T-helper 9 cell (primary cell): ENCODE measurements at regions not wholly inside any gene's neighbourhood (a gene's known extent, or its start where the extent isn't known, plus 50 kb on each side); places are given as distances from the start of the nearest gene placed in this dataset.

Source experiments
- DNase-seq: peaks from one replicate; pipeline ENCODE4 v3.0.0-alpha.2; 2020

- no peak for DNase-seq
Observed at GRCh38 chr6:169044381-169045230, 209.0 kb downstream of the THBS2 start.

GRCh38 chr6:169042061-169042460 lies 211.6 kb downstream of the THBS2 start:
- no peak for DNase-seq

GRCh38 chr6:169041078-169041477 lies 212.6 kb downstream of the THBS2 start:
- DNase-seq: no peak

- DNase-seq: no peak
Observed at GRCh38 chr6:169038691-169039090, 215.0 kb downstream of the THBS2 start.

GRCh38 chr6:169035385-169036240 lies 218.0 kb downstream of the THBS2 start:
- no peak for DNase-seq

- no peak for DNase-seq
Observed at GRCh38 chr6:169034516-169035167, 219.0 kb downstream of the THBS2 start.

- no peak for DNase-seq
Observed at GRCh38 chr6:169029861-169030260, 223.8 kb downstream of the THBS2 start.

- DNase-seq: no peak
Observed at GRCh38 chr6:169028343-169028742, 225.3 kb downstream of the THBS2 start.

GRCh38 chr6:169026175-169026574 lies 227.5 kb downstream of the THBS2 start:
- DNase-seq: no peak

GRCh38 chr6:169024047-169024660 lies 229.5 kb downstream of the THBS2 start:
- DNase-seq: no peak

GRCh38 chr6:169023161-169023874 lies 230.3 kb downstream of the THBS2 start:
- DNase-seq: no peak

GRCh38 chr6:169022079-169022478 lies 231.6 kb downstream of the THBS2 start:
- DNase-seq: no peak

GRCh38 chr6:169020821-169021220 lies 232.8 kb downstream of the THBS2 start:
- DNase-seq: no peak

GRCh38 chr6:169019727-169020491 lies 233.7 kb downstream of the THBS2 start:
- DNase-seq: no peak

GRCh38 chr6:169019111-169019510 lies 234.5 kb downstream of the THBS2 start:
- DNase-seq: no peak

- no peak for DNase-seq
Observed at GRCh38 chr6:169016758-169017157, 236.9 kb downstream of the THBS2 start.

GRCh38 chr6:169014211-169015197 lies 239.1 kb downstream of the THBS2 start:
- DNase-seq: no peak

- DNase-seq: no peak
Observed at GRCh38 chr6:169009628-169010027, 244.0 kb downstream of the THBS2 start.

GRCh38 chr6:169008641-169009257 lies 244.9 kb downstream of the THBS2 start:
- no peak for DNase-seq

GRCh38 chr6:169005166-169005565 lies 248.5 kb downstream of the THBS2 start:
- DNase-seq: no peak
